Central memory CD8-positive, alpha-beta T cell (primary cell): ENCODE measurements at regions not wholly inside any gene's neighbourhood (a gene's known extent, or its start where the extent isn't known, plus 50 kb on each side); places are given as distances from the start of the nearest gene placed in this dataset.
A peak's percentile ranks its signal among the peaks of the same experiment; 100 is the strongest.
"Not testable (repeated sequence)": the region's sequence is repeated elsewhere in the genome, so short reads cannot be mapped to it uniquely, and the experiment has no call there.

ENCODE experiments used
- ATAC-seq: fragments of 150-1000 bp; cut with Tn5 transposase; replicated peaks from 2 replicates; pipeline ENCODE4 v1.10.0; 2022; ENCODE audit warnings: mild to moderate bottlenecking, moderate FRiP score, moderate number of reproducible peaks; ENCODE audit not compliant: poor library complexity, severe bottlenecking; ENCODE audit errors: extremely low read depth
- DNase-seq, 2 donors: peaks; one replicate each; pipeline ENCODE4 v3.0.0; 2021; ENCODE audit warnings: low spot score in 2 of 2
- H3K27ac Mint-ChIP-seq: one replicate; pipeline ENCODE4 v1.8.0; 2022; ENCODE audit warnings: low read depth, mild to moderate bottlenecking, moderate library complexity, mixed read lengths
- H3K27me3 Mint-ChIP-seq: one replicate; pipeline ENCODE4 v1.8.0; 2022; ENCODE audit warnings: mixed read lengths
- H3K36me3 Mint-ChIP-seq: one replicate; pipeline ENCODE4 v1.8.0; 2022; ENCODE audit warnings: mild to moderate bottlenecking, moderate library complexity, mixed read lengths; ENCODE audit not compliant: insufficient read depth
- H3K4me1 Mint-ChIP-seq: one replicate; pipeline ENCODE4 v1.8.0; 2022; ENCODE audit warnings: mixed read lengths
- H3K4me3 Mint-ChIP-seq: one replicate; pipeline ENCODE4 v1.8.0; 2022; ENCODE audit warnings: mild to moderate bottlenecking, moderate library complexity, mixed read lengths
- H3K9me3 Mint-ChIP-seq: one replicate; pipeline ENCODE4 v1.8.0; 2022; ENCODE audit warnings: mixed read lengths

GRCh38 chr21:5138687-5139086, 5382.7 kb upstream of the TPTE start:
- H3K27me3 Mint-ChIP-seq, H3K27ac Mint-ChIP-seq, H3K9me3 Mint-ChIP-seq, H3K4me3 Mint-ChIP-seq, H3K36me3 Mint-ChIP-seq, H3K4me1 Mint-ChIP-seq, ATAC-seq, DNase-seq: not testable (repeated sequence)

GRCh38 chr21:5139528-5139927, 5381.9 kb upstream of the TPTE start:
- not testable (repeated sequence) for ATAC-seq, H3K27ac Mint-ChIP-seq, H3K4me1 Mint-ChIP-seq, H3K9me3 Mint-ChIP-seq, H3K27me3 Mint-ChIP-seq, DNase-seq, H3K36me3 Mint-ChIP-seq, H3K4me3 Mint-ChIP-seq

GRCh38 chr21:5143011-5143410, 5378.4 kb upstream of the TPTE start:
- H3K4me3 Mint-ChIP-seq, DNase-seq, H3K9me3 Mint-ChIP-seq, H3K4me1 Mint-ChIP-seq, H3K27me3 Mint-ChIP-seq, H3K27ac Mint-ChIP-seq, H3K36me3 Mint-ChIP-seq, ATAC-seq: not testable (repeated sequence)

- H3K4me3 Mint-ChIP-seq, H3K9me3 Mint-ChIP-seq, H3K27ac Mint-ChIP-seq, ATAC-seq, H3K4me1 Mint-ChIP-seq, H3K36me3 Mint-ChIP-seq, H3K27me3 Mint-ChIP-seq, DNase-seq: not testable (repeated sequence)
Observed at GRCh38 chr21:5144731-5145130, 5376.7 kb upstream of the TPTE start.

- ATAC-seq, H3K27ac Mint-ChIP-seq, H3K36me3 Mint-ChIP-seq: not testable (repeated sequence)
Observed at GRCh38 chr21:5147685-5148084, 5373.7 kb upstream of the TPTE start.

GRCh38 chr21:5149222-5149621, 5372.2 kb upstream of the TPTE start:
- H3K27ac Mint-ChIP-seq, H3K27me3 Mint-ChIP-seq, H3K4me1 Mint-ChIP-seq: not testable (repeated sequence)

More at GRCh38 chr21:5147685-5148084, 5373.7 kb upstream of the TPTE start:
- H3K27me3 Mint-ChIP-seq, H3K4me1 Mint-ChIP-seq, H3K4me3 Mint-ChIP-seq, H3K9me3 Mint-ChIP-seq, DNase-seq: not testable (repeated sequence)

GRCh38 chr21:5153842-5154640, 5367.3 kb upstream of the TPTE start:
- ATAC-seq, result peak; percentile 12
- not testable (repeated sequence) for H3K9me3 Mint-ChIP-seq, H3K36me3 Mint-ChIP-seq, H3K4me3 Mint-ChIP-seq, H3K27me3 Mint-ChIP-seq, DNase-seq, H3K4me1 Mint-ChIP-seq, H3K27ac Mint-ChIP-seq

More at GRCh38 chr21:5149222-5149621, 5372.2 kb upstream of the TPTE start:
- not testable (repeated sequence) for H3K36me3 Mint-ChIP-seq, DNase-seq, ATAC-seq, H3K4me3 Mint-ChIP-seq, H3K9me3 Mint-ChIP-seq

GRCh38 chr21:5154641-5154982, 5366.8 kb upstream of the TPTE start:
- not testable (repeated sequence) for H3K36me3 Mint-ChIP-seq, H3K9me3 Mint-ChIP-seq, H3K4me1 Mint-ChIP-seq, H3K27me3 Mint-ChIP-seq, H3K27ac Mint-ChIP-seq, H3K4me3 Mint-ChIP-seq
- DNase-seq (peak; percentile 87 to 92), ATAC-seq (peak; percentile 97)

- not testable (repeated sequence) for H3K4me3 Mint-ChIP-seq, ATAC-seq, H3K27ac Mint-ChIP-seq, DNase-seq, H3K36me3 Mint-ChIP-seq, H3K27me3 Mint-ChIP-seq, H3K4me1 Mint-ChIP-seq, H3K9me3 Mint-ChIP-seq
Observed at GRCh38 chr21:5162693-5163574, 5358.4 kb upstream of the TPTE start.

- ATAC-seq, DNase-seq, H3K4me1 Mint-ChIP-seq, H3K27me3 Mint-ChIP-seq, H3K36me3 Mint-ChIP-seq, H3K9me3 Mint-ChIP-seq, H3K4me3 Mint-ChIP-seq, H3K27ac Mint-ChIP-seq: not testable (repeated sequence)
Observed at GRCh38 chr21:5165829-5166228, 5355.6 kb upstream of the TPTE start.
